ENCODE measurements at regions not wholly inside any gene's neighbourhood (a gene's known extent, or its start where the extent isn't known, plus 50 kb on each side); places are given as distances from the start of the nearest gene placed in this dataset.
"Not testable (repeated sequence)": the region's sequence is repeated elsewhere in the genome, so short reads cannot be mapped to it uniquely, and the experiment has no call there.

DNA sequence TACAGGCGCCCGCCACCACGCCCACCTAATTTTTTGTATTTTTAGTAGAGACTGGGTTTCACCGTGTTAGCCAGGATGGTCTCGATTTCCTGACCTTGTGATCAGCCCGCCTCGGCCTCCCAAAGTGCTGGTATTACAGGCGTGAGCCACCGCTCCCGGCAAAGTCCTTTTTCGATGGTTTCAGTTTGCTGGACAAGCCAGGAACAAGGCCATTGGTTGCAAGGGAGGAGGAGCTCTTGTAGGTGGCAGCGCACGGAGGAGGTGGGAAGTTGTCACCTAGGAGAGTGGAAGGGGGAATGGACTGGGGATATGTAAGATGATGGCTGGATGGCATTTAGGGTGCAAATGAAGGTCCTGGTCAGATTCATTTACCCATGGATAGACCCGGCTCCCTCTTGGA lies 218.5 kb upstream of the ATP6AP2 start:
- DNase-seq: not testable (repeated sequence)

DNA sequence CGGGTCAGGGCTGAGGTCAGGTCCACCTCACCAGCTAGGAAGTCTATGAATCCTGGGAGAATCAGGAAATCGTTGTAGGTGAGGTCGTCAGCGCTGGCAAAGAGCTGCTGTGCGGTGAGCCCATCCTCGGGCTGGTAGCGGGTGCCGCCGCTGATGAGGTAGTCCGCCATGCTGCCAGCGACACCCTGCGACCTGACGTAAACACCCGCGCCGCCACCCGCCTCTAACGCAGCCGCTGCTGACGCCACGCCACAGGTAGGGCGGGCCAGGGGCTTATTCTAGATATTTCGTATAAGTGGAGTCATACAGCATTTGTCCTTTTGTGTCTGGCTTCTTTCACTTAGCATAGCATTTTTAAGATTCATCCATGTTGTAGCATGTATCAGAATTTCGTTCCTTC lies 220.2 kb upstream of the ATP6AP2 start:
- no peak for DNase-seq

DNA sequence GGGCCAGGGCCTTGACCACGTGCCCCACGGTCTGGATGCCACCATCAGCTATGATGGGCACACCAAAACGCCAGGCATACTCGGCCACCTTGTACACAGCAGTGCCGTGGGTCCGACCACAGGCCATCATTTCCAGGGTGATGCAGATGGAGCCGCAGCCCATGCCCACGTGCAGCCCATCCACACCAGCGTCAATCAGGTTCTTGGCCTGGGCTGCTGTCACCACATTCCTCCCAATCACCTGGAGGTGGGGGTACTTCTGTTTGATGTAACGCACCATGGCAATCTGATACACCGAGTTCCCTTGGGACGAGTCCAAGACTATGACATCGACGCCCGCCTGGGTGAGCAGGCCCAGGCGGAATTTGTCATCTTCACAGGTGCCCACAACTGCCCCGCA lies 221.2 kb upstream of the ATP6AP2 start:
- no peak for DNase-seq

DNA sequence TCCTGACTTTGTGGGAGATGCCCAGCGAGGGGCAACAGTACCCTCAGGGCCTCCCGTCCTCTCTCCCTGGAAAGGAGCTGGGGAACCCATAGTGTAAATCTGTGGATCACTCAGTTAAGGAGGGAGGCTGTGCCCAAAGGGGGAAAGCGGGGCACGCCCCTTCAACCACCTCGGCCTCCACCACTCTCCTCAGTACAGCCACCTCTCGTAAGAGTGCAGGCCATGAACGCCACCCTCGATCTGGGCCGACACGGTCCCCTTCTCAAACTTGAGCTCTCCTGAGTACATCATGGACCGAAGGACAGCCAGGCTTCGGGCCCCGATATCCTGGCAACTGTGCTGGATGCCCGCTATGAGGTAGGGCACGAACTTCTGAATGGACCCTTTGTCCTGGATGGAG lies 221.8 kb upstream of the ATP6AP2 start:
- DNase-seq: no peak

DNA sequence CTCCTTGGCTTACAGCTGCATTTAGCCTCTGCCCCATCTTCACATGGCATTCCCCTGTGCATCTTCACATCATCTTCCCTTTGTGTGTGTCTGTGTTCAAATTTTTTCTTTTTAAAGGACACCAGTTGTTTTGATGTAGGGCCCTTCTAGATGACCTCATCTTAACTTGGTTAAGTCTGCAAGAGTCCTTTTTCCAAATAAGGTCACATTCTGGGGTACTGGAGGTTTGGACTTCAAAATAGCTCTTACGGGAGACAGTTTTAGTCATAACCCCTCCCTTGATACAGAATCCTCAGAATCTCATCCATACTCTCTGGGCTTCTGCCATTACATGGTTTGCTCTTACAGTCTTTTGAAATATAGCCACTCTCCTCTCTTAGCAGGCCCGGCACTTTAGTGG lies 231.5 kb upstream of the ATP6AP2 start:
- peak; percentile 8 for DNase-seq

DNA sequence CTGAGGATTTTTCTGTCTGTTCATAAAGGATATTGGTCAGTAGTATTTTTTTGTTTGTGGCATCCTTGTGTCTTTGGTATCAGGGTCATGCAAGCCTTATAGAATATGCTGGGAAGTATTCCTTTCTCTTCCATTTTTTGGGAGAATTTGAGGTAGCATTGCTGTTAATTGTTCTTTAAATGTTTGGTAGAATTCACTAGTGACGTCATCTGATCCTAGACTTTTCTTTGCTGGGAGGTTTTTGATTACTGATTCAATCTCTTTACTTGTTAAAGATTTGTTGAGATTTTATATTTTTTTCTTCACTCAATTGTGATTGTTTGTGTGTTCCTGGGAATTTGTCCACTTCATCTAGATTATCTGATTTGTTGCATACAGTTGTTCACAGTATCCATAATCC lies 234.4 kb upstream of the ATP6AP2 start:
- no peak for DNase-seq

DNA sequence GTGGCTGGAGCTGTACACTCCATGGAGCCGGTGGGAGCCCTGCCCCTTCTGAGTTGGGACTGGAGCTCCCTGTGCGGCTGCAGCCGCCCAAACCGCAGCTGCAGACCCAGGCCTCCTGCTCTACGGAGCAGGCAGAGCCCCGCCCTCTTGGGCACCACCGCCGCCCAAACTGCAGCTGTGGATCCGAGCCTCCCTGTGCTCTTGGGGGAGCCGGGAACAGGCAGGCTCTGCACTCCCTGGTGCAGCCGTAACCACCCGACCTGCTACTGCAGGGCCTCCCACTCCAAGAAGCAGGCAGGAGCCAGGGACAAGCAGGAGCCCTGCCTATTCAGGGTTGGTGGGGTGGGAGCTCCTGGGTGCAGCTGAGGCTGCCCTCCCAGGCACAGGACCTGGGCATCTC lies 237.5 kb upstream of the ATP6AP2 start:
- DNase-seq: no peak

DNA sequence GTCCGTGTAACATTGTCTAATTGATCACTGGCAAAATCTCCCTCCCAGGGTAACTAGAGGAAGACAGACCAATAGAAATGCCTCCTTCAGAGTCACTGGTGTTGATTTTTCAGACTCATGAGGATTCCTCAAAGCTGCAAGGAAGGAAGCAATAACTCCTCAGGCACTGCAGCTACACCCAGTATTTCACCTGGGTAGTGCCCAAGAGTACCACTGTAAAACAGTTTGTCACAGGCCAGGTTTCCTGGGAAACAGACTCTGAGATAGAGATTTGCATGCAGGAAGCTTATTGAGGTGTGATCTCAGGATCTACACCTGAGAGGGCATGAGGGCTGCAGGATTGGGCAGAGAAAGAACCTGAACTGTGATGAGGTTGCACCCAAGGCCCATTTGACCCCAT lies 240.7 kb upstream of the ATP6AP2 start:
- DNase-seq: no peak

DNA sequence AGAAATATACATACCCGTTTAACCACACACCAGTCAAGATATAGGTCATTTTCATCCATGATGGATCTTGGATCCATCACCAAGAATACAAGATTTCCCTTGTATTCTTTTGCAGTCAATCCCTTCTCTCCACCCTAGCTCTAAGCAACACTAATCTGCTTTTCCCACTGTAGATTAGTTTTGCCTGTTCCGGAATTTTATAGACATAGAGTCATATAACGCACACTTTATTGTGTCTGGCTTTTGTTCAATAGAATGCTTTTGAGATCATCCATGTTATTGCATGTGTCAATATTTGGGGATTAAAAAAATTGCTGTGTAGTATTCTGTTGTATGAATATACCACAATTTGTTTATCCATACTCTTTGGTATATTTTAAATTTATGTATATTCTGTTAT lies 235.6 kb upstream of the BCOR start:
- DNase-seq: no peak

DNA sequence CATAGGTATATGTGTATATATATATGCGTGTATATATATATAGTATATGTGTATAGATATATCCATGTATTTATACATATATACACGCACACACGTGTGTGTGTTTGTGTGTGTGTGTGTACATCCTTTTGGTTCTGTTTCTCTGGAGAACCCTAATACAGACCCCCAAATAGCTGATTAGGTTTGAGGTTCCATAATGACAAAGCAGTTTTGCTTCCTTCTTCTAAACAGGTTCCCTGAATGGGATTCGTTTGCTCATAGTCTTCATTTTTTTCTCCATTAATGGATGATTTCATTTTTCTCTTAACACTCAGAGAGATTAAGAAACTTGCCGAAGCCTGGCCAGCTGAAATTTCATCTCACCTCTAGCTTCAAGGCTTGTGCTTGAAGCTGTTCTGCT lies 234.0 kb upstream of the BCOR start:
- DNase-seq: no peak

DNA sequence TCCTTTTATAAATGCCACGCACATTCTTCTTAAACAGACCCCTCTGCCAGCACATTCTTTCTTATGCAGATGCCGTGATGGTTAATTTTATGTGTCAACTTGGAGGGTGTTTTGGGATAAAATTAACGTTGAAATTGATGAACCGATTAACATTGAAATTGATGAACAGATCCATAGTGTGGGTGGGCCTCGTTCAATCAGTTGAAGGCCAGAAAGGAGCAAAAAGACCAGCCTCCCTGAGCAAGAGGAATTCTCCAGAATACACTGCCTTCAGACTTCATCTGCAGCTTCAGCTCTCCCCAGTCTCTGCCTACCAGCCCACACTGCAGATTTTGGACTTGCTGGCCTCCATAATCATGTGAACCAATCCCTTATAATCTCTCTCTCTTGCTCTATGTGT lies 233.6 kb upstream of the BCOR start:
- DNase-seq: no peak

DNA sequence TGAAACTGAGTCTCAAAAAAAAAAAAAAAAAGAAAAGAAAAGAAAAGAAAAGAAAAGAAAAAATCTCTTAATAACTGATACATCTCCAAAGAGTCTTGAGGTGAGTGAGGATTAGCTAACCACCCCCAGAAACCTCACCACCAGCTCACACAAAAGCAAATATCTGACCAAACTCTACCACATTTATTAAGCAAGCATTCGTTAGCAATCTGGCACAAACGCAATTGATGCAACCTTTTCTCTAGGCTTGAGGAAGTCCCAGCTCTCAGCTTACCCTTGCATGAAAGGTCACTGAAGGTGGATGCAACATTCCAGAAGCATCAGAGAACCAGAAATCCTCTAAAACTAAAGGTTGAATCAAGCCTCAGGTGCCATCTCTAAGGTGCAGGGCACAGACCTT lies 231.9 kb upstream of the BCOR start:
- DNase-seq: no peak

DNA sequence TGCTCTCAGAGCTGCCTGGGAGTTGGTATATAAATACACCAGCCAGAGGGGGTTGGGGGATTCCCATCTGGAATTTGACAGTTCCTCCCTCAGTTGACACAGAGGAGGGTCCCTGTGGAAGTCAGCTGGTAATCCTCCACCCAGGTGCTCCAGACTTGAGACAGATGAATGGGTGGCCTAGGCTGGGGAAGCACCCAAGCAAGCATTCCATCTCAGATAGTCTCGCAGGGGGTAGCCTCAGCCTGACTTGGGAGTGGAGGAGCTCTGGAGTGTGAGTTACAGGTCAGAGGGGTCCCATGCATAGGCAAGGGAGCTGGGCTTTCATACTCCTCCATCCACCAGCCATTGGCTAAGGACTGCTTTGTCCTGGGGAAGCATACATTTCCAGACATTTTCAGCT lies 229.3 kb upstream of the BCOR start:
- DNase-seq: no peak

DNA sequence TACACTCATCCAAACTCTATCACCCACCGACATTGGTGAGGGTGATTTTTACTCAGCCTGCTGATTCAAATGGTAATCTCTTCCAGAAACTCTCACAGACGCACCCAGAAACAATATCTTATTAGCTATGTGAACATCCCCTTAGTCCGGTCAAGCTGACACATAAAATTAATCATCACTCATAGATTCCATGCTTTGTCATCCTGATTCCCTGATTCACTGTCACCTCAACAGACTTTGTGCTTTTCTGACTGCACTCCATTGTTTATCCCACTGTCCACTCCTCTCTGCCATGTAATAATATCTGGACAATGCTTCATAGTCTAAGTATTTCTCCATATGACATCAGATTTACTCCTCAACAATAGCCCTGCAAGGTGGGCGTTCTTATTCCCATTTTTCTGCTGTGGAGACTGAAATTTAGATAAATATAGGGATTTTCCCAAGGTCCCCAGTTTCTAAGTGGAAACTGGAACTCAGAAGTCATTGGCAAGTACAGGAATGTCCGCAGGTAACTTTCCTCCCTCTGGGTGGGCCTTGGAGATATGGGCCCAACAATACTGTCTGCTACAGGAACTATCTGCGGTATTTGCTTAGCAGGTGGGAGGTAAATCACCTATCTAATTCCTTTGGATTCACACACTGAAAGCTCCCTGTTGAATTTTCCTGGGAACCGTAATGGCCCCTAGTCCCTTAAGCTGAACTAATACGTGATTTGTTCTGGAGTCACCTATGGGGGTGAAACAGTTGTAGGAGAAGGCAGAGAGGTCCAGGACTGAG lies 228.6 kb upstream of the BCOR start:
- no peak for DNase-seq

DNA sequence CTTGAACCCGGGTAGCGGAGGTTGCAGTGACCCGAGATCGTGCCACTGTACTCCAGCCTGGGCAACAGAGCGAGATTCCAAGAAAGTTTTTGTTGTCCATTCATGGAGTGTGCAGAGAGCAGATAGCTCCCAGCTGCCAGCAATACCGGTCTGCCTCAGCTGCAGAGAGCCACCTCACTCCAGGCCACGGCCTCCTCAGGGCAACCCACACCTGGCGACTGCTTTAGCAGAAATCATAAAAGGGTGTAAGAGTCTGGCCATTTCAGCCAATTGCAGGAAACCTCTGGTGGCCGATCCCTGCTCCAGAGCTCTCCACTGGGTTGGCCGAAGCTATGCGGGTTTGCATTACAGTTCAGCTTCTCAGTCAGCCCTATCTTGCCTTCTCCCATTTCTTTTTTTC lies 227.4 kb upstream of the BCOR start:
- DNase-seq: no peak

DNA sequence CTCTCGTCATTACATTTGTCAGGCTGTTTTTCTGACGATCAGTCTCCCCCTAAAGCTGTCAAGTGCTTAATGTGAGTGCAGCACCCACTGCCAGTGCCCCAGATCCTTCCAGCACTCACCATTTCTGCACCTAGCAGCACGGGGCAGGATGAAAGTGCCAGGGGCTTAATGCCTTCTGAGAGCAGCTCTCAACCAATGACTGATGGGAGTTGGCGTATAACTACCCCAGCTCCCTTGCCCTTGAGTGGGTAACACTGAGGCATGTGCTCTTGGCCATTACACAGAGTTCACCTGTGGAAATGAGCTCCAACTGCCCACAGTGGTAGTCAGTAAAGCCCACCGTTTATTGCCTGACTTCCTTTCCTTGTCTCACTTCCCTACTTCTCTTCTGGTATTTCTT lies 226.2 kb upstream of the BCOR start:
- no peak for DNase-seq

DNA sequence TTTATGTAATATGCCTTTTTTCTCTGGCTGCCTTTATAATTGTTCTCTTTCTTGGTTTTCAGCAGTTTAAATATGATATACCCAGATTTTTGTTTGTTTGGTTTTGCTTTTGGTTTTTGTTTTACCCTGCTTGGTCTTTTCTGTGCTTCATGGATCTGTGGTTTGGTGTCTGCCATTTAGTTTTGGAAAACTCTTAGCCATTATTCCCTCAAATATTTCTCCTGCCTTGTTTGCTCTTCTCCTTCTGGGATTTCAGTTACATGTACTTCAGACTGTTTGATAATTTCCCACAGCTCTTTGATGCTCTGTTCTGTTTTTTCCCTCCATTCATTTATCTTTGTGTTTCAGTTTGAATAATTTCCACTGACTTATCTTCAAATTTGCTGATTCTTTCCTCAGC lies 223.1 kb upstream of the BCOR start:
- no peak for DNase-seq

DNA sequence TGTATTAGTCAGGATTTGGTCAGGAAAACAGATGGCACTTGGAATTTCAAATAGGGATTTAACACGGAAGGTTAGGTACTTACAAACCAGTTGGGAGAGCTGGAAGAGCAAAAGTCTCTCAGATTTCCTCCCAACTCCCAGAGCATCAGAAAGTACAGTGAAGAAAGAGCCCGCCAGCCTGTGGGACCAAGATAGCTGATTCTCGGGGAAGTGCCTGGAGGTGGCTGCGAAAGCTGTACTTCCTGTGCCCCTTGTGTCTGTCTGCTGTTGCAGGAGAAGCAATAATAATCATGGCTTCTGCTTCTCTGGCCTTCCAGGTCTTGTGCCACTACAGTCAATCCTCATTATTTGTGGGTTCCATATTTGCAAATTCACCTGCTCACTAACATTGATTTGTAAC lies 221.0 kb upstream of the BCOR start:
- DNase-seq: no peak

DNA sequence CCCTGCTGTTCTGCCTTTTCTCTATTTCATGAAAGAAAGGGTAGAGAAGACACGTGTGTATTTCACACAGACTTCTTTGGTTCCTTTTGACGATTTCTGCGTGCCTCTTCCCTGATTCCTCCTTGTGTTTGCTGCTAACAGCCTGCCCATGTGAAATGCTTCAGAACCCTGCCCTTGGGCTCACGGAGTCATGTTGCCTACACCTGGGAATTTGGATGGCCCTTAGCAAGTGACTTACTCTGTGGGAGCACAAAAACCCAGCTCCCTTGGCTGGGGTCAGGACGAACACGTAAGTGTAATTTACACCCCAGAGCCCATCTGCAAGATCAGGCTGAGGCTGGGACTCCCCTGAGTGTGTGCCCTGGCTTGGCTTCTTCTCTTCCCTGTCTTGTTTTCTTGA lies 220.3 kb upstream of the BCOR start:
- DNase-seq: no peak

DNA sequence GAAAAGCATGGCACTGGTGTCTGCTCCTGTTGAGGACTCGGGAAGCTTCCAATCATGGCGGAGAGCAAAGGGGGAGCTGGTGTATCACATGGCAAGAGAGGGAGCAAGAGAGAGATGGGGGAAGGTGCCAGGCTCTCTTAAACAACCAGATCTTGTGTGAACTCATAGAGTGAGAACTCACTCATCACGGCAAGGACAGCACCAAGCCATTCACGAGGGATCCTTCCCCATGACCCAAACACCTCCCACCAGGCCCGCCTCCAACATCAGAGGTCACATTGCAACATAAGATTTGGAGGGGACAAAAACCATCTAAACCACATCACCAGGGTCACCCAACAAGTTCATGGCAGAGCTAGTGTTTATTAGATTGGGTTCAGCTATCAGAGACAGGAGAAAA lies 218.7 kb upstream of the BCOR start:
- DNase-seq: no peak

DNA sequence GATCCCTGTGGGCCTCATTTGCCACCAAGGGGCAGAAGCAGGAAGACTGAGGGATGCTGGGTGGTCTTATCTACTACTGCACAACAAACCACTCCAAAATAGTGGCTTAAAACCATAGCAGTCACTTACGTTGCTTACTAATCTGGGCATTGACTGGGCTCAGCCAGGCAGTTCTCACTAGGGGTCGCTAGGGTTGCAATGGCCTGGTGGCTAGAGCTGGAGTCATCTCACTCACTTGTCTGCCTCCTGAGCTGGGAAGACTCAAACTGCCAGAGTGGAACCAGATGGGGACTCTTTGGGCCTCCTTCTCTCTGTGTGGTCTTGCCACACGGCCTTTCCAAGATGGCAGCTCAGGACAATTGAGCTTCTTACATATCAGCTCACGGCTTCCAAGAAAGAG lies 216.3 kb upstream of the BCOR start:
- no peak for DNase-seq

DNA sequence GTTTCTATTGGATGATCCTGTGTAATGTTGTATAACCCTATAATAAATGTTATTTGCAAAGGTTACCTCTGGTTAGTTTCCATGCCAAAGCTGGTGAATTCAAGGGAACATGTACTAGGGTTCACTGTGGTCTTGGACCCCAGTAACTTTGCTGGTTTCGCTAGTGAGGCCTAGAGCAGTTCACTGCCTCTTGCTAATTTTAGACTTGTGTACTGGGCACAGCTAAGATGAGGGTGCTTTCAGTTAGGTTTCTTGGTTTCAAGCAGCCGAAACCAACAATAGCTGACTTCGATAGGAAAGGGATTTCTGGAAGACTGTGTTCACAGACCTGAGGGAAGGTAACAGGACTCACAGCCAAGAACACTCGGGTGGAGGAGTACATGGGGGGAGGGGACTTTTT lies 215.5 kb upstream of the BCOR start:
- DNase-seq: no peak

DNA sequence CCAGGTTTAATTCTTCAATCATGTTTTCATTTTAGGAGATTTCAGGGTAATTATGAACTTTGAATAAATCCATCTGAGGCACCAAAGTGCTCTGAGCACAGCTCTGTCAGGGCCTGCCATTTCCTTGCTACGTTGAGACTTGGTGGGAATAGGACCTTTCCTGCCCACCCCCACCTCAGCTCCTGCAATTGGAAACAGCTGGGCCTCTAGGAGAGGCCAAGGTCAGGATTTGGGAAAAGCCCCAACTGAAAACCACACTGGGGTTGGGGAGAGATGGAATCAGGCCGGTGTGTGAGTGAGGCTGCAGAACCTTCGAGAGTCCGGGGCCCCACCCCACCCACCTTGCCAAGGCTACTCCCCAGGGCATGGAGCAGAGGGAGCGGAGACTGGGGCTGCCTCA lies 212.7 kb upstream of the BCOR start:
- peak; percentile 8 for DNase-seq

DNA sequence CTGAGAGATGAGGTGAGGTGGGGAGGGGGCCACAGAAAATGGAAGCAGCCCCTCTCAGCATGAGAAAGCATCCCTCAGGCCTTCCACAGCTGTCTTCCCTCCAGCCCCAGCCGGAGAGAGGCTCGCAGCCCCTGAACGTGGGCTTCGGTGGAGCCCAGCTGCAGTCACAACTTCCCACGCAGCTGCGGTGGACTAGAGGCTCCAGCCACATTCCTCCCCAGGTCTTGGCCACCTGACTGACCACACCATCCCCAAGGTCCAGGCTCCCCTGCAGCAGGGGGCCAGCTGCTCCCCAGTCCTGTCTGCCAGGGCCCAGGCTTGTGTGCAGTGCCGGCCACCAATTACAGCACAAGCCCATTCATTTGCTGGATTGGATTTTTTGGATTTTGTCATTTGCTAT lies 212.3 kb upstream of the BCOR start:
- DNase-seq: no peak

DNA sequence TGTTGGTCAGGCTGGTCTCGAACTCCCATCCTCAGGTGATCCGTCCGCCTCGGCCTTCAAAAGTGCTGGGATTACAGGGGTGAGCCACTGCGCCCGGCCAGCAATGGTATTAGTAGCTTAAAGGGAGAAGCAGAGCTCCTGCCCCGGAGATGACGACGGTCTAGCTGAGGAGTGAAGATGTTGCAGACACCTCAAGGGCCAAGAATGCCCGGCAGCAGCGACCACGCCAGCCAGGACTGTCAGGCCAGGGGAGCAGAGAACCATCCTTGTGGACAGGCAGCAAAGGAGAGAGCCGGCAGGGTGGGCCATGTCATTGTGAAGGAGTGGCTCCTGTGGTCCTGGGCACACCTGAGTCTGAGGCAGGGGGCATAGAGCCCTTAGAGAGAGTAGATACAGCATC lies 210.1 kb upstream of the BCOR start:
- DNase-seq: no peak

DNA sequence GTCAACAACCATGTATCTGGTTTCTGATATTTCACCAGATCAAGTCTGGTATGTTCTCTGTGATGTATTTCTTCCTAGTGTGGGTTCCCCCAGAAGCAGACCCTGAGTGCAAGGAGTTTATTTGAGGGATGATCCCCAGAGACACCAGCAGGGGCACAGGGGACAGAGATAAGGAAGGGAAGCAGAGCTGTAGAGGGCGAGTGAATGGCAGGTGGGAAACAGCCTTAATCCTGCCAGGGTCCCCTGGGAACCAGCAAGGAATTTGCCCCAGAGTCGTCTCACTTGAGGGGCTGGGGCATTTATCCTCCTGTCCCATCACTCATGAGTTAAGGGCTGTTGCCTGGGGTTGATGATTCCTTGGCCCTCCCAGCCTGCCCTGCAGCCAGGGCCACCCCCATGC lies 206.4 kb upstream of the BCOR start:
- DNase-seq: no peak
